ENCODE measurements at regions not wholly inside any gene's neighbourhood (a gene's known extent, or its start where the extent isn't known, plus 50 kb on each side); places are given as distances from the start of the nearest gene placed in this dataset.

DNA sequence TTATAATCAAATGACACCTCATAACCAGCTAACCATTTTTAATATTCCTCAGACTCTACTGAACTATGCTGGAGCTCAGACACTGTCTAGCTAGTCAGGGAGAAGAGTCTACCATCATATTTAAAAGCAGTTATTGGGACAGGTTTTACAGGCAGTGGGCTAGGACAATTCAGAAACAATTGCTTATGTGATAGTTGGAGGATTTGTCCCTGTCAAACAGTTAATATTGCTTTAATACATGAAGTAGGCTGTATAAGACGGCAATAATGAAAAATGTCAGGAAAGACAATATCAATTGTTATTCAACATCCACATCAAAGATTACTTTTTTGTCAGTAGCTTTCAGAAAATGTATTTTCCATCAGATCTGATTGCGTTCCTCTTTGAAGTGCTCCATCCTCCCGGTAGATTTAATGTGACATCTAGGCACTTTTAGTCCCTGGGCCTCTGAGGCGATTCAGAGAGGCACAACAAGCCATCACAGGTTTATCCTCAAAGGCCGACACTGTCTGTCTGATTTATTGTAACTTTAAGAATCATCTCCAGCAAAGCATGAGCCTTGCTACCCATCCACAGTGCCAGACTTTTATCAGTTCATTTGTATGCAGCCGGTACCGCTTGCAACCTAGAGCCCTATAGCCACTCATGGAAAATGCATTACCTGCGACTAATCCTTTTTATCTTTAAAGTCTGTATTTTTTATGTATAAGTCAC lies 152.2 kb downstream of the PSAT1 start:
- no CpG with 5 or more reads among the region's 8 CpGs for WGBS (ENCODE audit: insufficient coverage, insufficient read length)
- Histone ChIP-seq H3K4me3 (ENCODE audit: low read length) (no peak overlapping the region), H3K9me3 (ENCODE audit: control insufficient read depth, insufficient read depth, low read length) (no peaks in the 10 kb centered on the region), H3K4me1 (ENCODE audit: control insufficient read depth, insufficient read depth, low read length) (no peaks in the 10 kb centered on the region; the same call in 1 of the 2 replicates), H3K36me3 (ENCODE audit: control insufficient read depth, insufficient read depth, low read length) (no peaks in the 10 kb centered on the region), H3K27ac (ENCODE audit: low read length) (no peak overlapping the region), H3K27me3 (ENCODE audit: control insufficient read depth, insufficient read depth, low read length) (no peaks in the 10 kb centered on the region)
- no peak for DNase-seq (ENCODE audit: low read depth, low spot score)

DNA sequence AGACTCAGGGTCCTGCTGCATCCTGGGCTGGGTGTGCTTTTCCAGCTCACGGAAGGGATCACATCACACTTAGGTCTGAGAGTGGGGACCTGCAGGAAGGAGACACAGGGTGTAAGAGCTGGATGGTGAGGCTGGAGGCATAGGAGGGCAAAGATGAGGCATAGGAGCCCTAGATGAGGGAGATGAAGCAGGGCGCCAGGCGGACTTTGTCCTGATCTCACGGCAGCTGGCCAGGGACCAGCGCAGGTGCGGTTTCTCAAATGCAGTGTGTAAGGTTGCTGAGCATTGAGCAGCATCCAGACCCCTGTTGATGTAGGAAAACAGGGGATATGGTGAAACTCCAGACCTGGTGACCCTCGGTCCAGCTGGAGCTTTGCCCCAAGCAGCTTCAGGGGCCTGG lies 156.5 kb downstream of the PSAT1 start:
- no peak overlapping the region for H3K27ac ChIP-seq (ENCODE audit: low read length)
- no peaks in the 10 kb centered on the region for H3K27me3 ChIP-seq (ENCODE audit: control insufficient read depth, insufficient read depth, low read length)
- H3K4me1 ChIP-seq (ENCODE audit: control insufficient read depth, insufficient read depth, low read length) = no peaks in the 10 kb centered on the region; the same call in 1 of the 2 replicates
- no peak overlapping the region for H3K4me3 ChIP-seq (ENCODE audit: low read length)
- H3K9me3 ChIP-seq (ENCODE audit: control insufficient read depth, insufficient read depth, low read length) = no peaks in the 10 kb centered on the region
- no peak for DNase-seq (ENCODE audit: low read depth, low spot score)
- no CpG with 5 or more reads among the region's 7 CpGs for WGBS (ENCODE audit: insufficient coverage, insufficient read length)
- no peaks in the 10 kb centered on the region for H3K36me3 ChIP-seq (ENCODE audit: control insufficient read depth, insufficient read depth, low read length)

DNA sequence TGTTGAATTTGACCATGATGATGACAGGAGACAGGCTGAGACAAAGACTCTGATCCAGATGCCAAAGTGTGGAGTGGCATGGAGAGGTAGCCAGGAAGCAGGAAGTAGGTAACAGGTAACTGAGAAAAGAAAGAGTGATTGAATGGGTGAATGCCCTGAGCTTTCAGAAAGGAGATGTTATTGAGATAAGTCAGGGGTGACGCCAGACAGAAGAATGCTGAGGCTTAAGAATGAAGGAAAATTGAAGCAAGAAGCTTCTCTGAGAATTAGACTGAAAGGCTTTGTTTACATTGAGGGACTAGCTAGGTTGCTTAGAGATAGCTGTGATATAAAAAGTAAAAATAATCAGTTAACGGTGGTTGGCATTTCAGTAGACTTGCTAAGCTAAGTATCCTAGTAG lies 165.7 kb downstream of the PSAT1 start:
- H3K27ac ChIP-seq (ENCODE audit: low read length) = no peak overlapping the region
- peaks cover 2% of the 10 kb centered on the region; the same call in 1 of the 2 replicates for H3K9me3 ChIP-seq (ENCODE audit: control insufficient read depth, insufficient read depth, low read length)
- DNase-seq (ENCODE audit: low read depth, low spot score) = no peak
- no peak overlapping the region for H3K4me3 ChIP-seq (ENCODE audit: low read length)
- no peaks in the 10 kb centered on the region for H3K36me3 ChIP-seq (ENCODE audit: control insufficient read depth, insufficient read depth, low read length)
- WGBS (ENCODE audit: insufficient coverage, insufficient read length) = no CpG with 5 or more reads among the region's 2 CpGs
- no peaks in the 10 kb centered on the region for H3K4me1 ChIP-seq (ENCODE audit: control insufficient read depth, insufficient read depth, low read length)
- no peaks in the 10 kb centered on the region for H3K27me3 ChIP-seq (ENCODE audit: control insufficient read depth, insufficient read depth, low read length)

DNA sequence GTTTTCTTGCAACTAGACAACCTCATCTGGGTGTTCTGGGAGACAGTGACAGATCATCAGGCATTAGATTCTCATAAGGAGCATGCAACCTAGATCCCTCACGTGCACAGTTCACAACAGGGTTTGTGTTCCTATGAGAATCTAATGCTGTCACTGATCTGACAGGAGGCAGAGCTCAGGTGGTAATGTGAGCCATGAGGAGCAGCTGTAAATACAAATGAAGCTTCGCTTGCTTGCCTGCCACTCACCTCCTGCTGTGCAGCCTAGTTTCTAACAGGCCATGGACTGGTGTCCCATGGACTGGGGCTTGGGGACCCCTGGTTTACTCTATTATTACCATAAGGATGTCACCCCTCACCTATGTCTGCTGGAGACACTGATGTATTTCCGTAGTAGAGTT lies 166.8 kb downstream of the PSAT1 start:
- no peak for DNase-seq (ENCODE audit: low read depth, low spot score)
- Histone ChIP-seq H3K9me3 (ENCODE audit: control insufficient read depth, insufficient read depth, low read length) (peaks cover 2% of the 10 kb centered on the region; the same call in 1 of the 2 replicates), H3K27me3 (ENCODE audit: control insufficient read depth, insufficient read depth, low read length) (no peaks in the 10 kb centered on the region), H3K4me3 (ENCODE audit: low read length) (no peak overlapping the region), H3K36me3 (ENCODE audit: control insufficient read depth, insufficient read depth, low read length) (no peaks in the 10 kb centered on the region), H3K27ac (ENCODE audit: low read length) (no peak overlapping the region), H3K4me1 (ENCODE audit: control insufficient read depth, insufficient read depth, low read length) (no peaks in the 10 kb centered on the region)
- no CpG with 5 or more reads among the region's 3 CpGs for WGBS (ENCODE audit: insufficient coverage, insufficient read length)

DNA sequence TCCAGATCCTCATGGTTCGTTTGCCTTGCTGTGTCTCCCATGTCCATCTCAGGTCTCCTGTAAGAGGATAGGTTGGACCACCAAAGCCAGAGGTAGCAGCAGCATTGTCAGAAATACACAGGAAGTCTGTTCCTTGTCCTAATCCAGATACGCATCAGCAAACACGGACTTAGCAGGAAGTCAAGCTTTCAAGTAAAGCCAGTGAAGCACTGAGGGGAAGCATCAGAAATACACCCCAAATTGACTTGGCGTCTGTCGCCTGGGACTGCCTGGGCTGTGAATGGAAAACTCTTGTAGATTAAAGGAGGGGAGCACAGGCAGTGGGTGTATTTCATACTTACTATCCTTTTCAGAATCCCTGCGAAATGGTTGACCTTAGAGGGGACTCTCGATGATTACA lies 171.3 kb downstream of the PSAT1 start:
- H3K9me3 ChIP-seq (ENCODE audit: control insufficient read depth, insufficient read depth, low read length) = peaks cover 2% of the 10 kb centered on the region; the same call in 1 of the 2 replicates
- H3K4me3 ChIP-seq (ENCODE audit: low read length) = no peak overlapping the region
- H3K27me3 ChIP-seq (ENCODE audit: control insufficient read depth, insufficient read depth, low read length) = no peaks in the 10 kb centered on the region
- H3K27ac ChIP-seq (ENCODE audit: low read length) = no peak overlapping the region
- no peak for DNase-seq (ENCODE audit: low read depth, low spot score)
- WGBS (ENCODE audit: insufficient coverage, insufficient read length) = no CpG with 5 or more reads among the region's 7 CpGs
- H3K4me1 ChIP-seq (ENCODE audit: control insufficient read depth, insufficient read depth, low read length) = no peaks in the 10 kb centered on the region
- H3K36me3 ChIP-seq (ENCODE audit: control insufficient read depth, insufficient read depth, low read length) = no peaks in the 10 kb centered on the region

DNA sequence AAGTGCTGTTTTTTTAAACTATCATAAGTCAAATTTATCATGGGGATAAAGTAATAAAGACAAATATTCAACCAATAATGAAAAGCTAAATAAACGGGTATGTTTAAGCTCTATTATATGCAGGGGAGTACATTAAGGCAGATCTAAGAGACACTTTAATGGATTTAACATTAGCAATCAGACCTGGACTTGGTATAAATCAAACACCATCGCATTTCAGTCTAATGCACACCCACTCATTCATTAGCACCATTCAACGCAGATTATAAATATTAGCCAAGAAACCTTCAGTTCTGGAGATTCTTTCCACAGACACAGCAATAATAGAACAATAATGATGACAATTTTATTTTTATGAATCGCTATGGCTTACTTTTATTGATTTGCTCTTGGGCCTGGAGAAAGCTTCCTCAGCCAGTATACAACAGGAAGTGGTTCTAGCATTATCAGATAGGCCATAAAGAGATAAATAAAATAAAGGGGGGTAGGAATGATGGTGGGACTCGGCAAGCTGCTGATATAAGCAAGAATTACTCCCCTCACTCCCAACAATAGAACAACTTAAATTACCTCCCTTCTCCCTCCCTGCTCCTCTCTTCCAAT lies 172.2 kb downstream of the PSAT1 start:
- Histone ChIP-seq H3K27ac (ENCODE audit: low read length) (no peak overlapping the region), H3K9me3 (ENCODE audit: control insufficient read depth, insufficient read depth, low read length) (no peaks in the 10 kb centered on the region), H3K36me3 (ENCODE audit: control insufficient read depth, insufficient read depth, low read length) (no peaks in the 10 kb centered on the region), H3K27me3 (ENCODE audit: control insufficient read depth, insufficient read depth, low read length) (no peaks in the 10 kb centered on the region), H3K4me1 (ENCODE audit: control insufficient read depth, insufficient read depth, low read length) (no peaks in the 10 kb centered on the region), H3K4me3 (ENCODE audit: low read length) (no peak overlapping the region)
- no peak for DNase-seq (ENCODE audit: low read depth, low spot score)
- no CpG with 5 or more reads among the region's 5 CpGs for WGBS (ENCODE audit: insufficient coverage, insufficient read length)

DNA sequence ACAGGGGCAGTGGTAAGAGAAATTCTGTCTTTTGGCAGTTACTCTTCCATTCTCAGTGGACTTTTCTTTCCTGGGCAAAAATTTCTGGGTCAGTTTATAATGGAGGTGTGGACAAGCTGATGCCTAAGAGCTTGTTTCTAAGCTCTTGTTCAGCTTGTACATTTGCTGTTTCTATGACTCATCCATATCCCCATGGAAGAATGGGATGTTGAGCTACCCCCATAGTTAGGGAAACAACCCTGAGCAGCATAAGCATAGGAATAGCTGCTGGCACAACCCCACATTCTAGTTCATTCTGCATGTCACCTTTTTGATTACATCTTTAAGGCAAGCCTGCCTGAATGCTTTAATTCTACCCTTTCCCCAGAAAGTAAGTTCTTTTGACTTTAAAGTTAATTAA lies 173.3 kb downstream of the PSAT1 start:
- Histone ChIP-seq H3K27me3 (ENCODE audit: control insufficient read depth, insufficient read depth, low read length) (no peaks in the 10 kb centered on the region), H3K4me1 (ENCODE audit: control insufficient read depth, insufficient read depth, low read length) (no peaks in the 10 kb centered on the region), H3K4me3 (ENCODE audit: low read length) (no peak overlapping the region), H3K27ac (ENCODE audit: low read length) (no peak overlapping the region), H3K36me3 (ENCODE audit: control insufficient read depth, insufficient read depth, low read length) (no peaks in the 10 kb centered on the region), H3K9me3 (ENCODE audit: control insufficient read depth, insufficient read depth, low read length) (no peaks in the 10 kb centered on the region)
- DNase-seq (ENCODE audit: low read depth, low spot score) = no peak

DNA sequence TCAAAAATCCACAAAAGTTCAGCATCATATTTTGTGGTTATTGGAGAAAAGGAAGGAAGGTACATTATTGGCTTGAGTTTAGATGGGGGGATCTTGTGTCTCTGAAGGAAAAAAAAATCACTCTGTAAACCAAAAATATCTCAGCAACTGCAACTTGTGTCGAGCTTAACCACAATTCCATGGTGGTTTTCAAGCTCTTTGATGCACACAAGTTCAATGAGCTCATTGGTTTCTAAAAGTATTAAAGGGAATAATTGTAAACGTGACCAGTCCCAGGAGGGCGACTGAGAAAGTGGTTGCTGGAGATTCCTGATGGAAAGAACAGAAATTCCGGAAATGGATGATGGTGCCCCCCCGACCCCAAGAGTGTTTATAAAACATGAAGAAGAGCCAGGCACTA lies 173.8 kb downstream of the PSAT1 start:
- Histone ChIP-seq H3K9me3 (ENCODE audit: control insufficient read depth, insufficient read depth, low read length) (no peaks in the 10 kb centered on the region), H3K27me3 (ENCODE audit: control insufficient read depth, insufficient read depth, low read length) (no peaks in the 10 kb centered on the region), H3K4me3 (ENCODE audit: low read length) (no peak overlapping the region), H3K36me3 (ENCODE audit: control insufficient read depth, insufficient read depth, low read length) (no peaks in the 10 kb centered on the region), H3K27ac (ENCODE audit: low read length) (no peak overlapping the region), H3K4me1 (ENCODE audit: control insufficient read depth, insufficient read depth, low read length) (no peaks in the 10 kb centered on the region)
- DNase-seq (ENCODE audit: low read depth, low spot score) = no peak
- no CpG with 5 or more reads among the region's 5 CpGs for WGBS (ENCODE audit: insufficient coverage, insufficient read length)

DNA sequence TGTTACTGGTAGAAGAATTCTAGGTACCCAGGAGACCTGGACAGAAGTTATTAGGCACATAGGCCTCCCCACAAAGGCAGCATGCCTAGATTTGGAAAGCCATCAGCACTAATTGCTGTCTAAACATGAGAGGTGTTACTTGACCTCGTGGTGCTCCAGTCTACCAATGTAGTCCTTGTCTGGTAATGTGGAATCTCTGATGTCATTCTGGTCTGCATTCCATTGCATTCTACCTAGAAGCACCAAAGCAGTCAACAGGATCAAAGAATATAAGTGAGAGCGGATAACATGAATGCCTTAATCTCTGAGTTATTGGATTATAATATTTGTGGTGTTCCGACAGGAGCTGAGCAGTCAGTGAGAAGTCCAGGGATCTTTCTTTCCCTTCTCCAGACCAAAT lies 175.2 kb downstream of the PSAT1 start:
- Histone ChIP-seq H3K4me3 (ENCODE audit: low read length) (no peak overlapping the region), H3K27ac (ENCODE audit: low read length) (no peak overlapping the region), H3K27me3 (ENCODE audit: control insufficient read depth, insufficient read depth, low read length) (no peaks in the 10 kb centered on the region), H3K9me3 (ENCODE audit: control insufficient read depth, insufficient read depth, low read length) (no peaks in the 10 kb centered on the region), H3K36me3 (ENCODE audit: control insufficient read depth, insufficient read depth, low read length) (no peaks in the 10 kb centered on the region), H3K4me1 (ENCODE audit: control insufficient read depth, insufficient read depth, low read length) (no peaks in the 10 kb centered on the region)
- DNase-seq (ENCODE audit: low read depth, low spot score) = no peak
- WGBS (ENCODE audit: insufficient coverage, insufficient read length) = no CpG with 5 or more reads among the region's 3 CpGs

DNA sequence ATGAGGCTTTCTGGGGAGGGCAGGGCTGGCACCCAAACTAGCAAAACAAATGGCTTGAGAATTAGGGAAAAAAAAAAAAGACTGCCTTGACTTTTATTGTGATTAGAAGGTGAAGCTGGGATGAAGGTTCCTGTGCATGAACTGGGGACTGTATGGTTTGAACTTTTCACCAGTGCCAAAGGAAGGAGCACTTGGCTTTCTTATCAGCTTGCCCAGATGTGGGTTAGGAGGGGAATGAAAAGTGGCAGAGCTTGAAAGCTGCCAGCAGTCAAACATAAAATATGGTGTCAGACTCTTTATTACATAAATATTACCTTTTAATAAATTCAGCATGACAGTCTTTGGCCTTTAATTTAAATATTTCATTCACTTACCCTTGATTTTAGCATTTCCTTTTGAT lies 182.5 kb downstream of the PSAT1 start:
- Histone ChIP-seq H3K27me3 (ENCODE audit: control insufficient read depth, insufficient read depth, low read length) (no peaks in the 10 kb centered on the region), H3K4me3 (ENCODE audit: low read length) (no peak overlapping the region), H3K4me1 (ENCODE audit: control insufficient read depth, insufficient read depth, low read length) (no peaks in the 10 kb centered on the region), H3K36me3 (ENCODE audit: control insufficient read depth, insufficient read depth, low read length) (no peaks in the 10 kb centered on the region), H3K27ac (ENCODE audit: low read length) (no peak overlapping the region), H3K9me3 (ENCODE audit: control insufficient read depth, insufficient read depth, low read length) (no peaks in the 10 kb centered on the region)
- no peak for DNase-seq (ENCODE audit: low read depth, low spot score)

DNA sequence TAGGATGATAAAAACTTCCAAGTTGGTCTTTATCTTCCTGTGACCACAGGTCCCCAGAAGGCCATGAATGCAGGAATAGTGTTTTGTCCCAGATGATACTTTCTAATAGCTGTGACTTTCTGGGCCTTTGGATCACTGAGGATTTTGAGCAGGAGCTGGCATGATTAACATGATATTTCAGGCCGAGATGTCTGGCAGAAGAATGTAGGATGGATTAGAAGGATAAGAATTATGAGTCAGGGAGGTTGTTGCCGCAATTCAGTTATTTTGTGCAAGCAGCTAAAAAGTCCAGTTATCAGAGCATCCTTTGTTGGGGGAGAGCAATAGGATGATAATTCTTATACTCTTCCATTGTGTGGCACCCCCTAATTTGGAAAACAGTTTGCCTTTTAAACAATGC lies 189.7 kb downstream of the PSAT1 start:
- DNase-seq (ENCODE audit: low read depth, low spot score) = no peak
- H3K9me3 ChIP-seq (ENCODE audit: control insufficient read depth, insufficient read depth, low read length) = no peaks in the 10 kb centered on the region
- WGBS (ENCODE audit: insufficient coverage, insufficient read length) = no CpG with 5 or more reads among the region's 2 CpGs
- H3K36me3 ChIP-seq (ENCODE audit: control insufficient read depth, insufficient read depth, low read length) = no peaks in the 10 kb centered on the region
- no peaks in the 10 kb centered on the region for H3K27me3 ChIP-seq (ENCODE audit: control insufficient read depth, insufficient read depth, low read length)
- no peak overlapping the region for H3K27ac ChIP-seq (ENCODE audit: low read length)
- H3K4me3 ChIP-seq (ENCODE audit: low read length) = no peak overlapping the region
- H3K4me1 ChIP-seq (ENCODE audit: control insufficient read depth, insufficient read depth, low read length) = no peaks in the 10 kb centered on the region

Data from iPS DF 6.9 (cell line).